Small intestine (tissue), 7 donors: ENCODE measurements at regions not wholly inside any gene's neighbourhood (a gene's known extent, or its start where the extent isn't known, plus 50 kb on each side); places are given as distances from the start of the nearest gene placed in this dataset.

Experiments
- DNase-seq, 2 donors: peaks; one replicate each; pipeline versions ENCODE4 v3.0.0 to v3.0.0-alpha.2; 2013
- FAIRE-seq: peaks from 2 replicates; lab custom pipeline; 2012; peaks lifted over from hg19 to GRCh38; lab: Jason Lieb, UNC
- H3K27ac ChIP-seq, 3 donors: one replicate each; pipeline ENCODE4 v1.5.1; 2013; ENCODE audit warnings: low read length in 2 of 3, mild to moderate bottlenecking in 2 of 3, control low read depth in 1 of 3, inconsistent platforms in 1 of 3, low read depth in 1 of 3, moderate library complexity in 1 of 3
- H3K27me3 ChIP-seq, 3 donors: one replicate each; pipeline ENCODE4 v1.6.1; 2013; ENCODE audit warnings: low read length in 3 of 3, inconsistent platforms in 1 of 3; ENCODE audit not compliant: control insufficient read depth in 3 of 3, insufficient read depth in 3 of 3
- H3K36me3 ChIP-seq, 3 donors: one replicate each; pipeline ENCODE4 v1.6.1; 2013; ENCODE audit warnings: low read length in 3 of 3, inconsistent platforms in 1 of 3, low read depth in 1 of 3, mild to moderate bottlenecking in 1 of 3, moderate library complexity in 1 of 3; ENCODE audit not compliant: control insufficient read depth in 3 of 3, insufficient read depth in 2 of 3
- H3K4me1 ChIP-seq, 3 donors: one replicate each; pipeline ENCODE4 v1.6.1; 2013; ENCODE audit warnings: low read length in 2 of 3, inconsistent platforms in 1 of 3, low read depth in 1 of 3, mild to moderate bottlenecking in 1 of 3, moderate library complexity in 1 of 3; ENCODE audit not compliant: control insufficient read depth in 3 of 3, insufficient read depth in 2 of 3
- H3K4me3 ChIP-seq, 3 donors: one replicate each; pipeline ENCODE4 v1.5.1; 2013; ENCODE audit warnings: low read length in 3 of 3, control low read depth in 1 of 3, inconsistent platforms in 1 of 3, low read depth in 1 of 3, mild to moderate bottlenecking in 1 of 3, moderate library complexity in 1 of 3
- H3K9me3 ChIP-seq, 2 donors: one replicate each; pipeline ENCODE4 v1.6.1; 2013; ENCODE audit warnings: low read depth in 1 of 2, low read length in 1 of 2; ENCODE audit not compliant: control insufficient read depth in 2 of 2, insufficient read depth in 1 of 2
- WGBS, 3 donors: extraction: QIAGEN DNeasy Blood & Tissue Kit; methylation state at CpG; one replicate each; pipeline ENCODE4 v1.1.7; 2013; 5-methylcytosine and 5-hydroxymethylcytosine counted together
- donor health status: healthy with polysubstance abuse.
- donor health status: control.
- donor health status: control.
- donor health status: Bipolar disorder and iron deficiency.
- donor health status: healthy.

GRCh38 chr6:85396159-85396808, 53.6 kb upstream of the NT5E start:
- H3K36me3 ChIP-seq, result no peaks in the 10 kb centered on the region
- peaks cover 4 to 16% (median 7%) of the 10 kb centered on the region in 3 donors for H3K4me1 ChIP-seq
- FAIRE-seq, result no peak
- peak overlapping the region in 2 of 3 donors; percentile 19 to 20 for H3K27ac ChIP-seq
- peak; percentile 57 to 60 for DNase-seq
- no peaks in the 10 kb centered on the region for H3K27me3 ChIP-seq
- no peak overlapping the region for H3K4me3 ChIP-seq
- 29 to 53% (median 48%) methylated on average over 3 of the region's 3 CpGs for WGBS, 3 donors
- H3K9me3 ChIP-seq, result no peaks in the 10 kb centered on the region

- Histone ChIP-seq H3K9me3 (no peaks in the 10 kb centered on the region), H3K4me1 (peaks cover 4 to 18% (median 7%) of the 10 kb centered on the region in 3 donors), H3K27me3 (no peaks in the 10 kb centered on the region), H3K36me3 (no peaks in the 10 kb centered on the region), H3K4me3 (no peak overlapping the region), H3K27ac (no peak overlapping the region)
- no peak for FAIRE-seq
- peak in 1 of 2 donors; percentile 75 for DNase-seq
Measured at GRCh38 chr6:85395746-85396145, 54.1 kb upstream of the NT5E start.

GRCh38 chr6:85394853-85395538, 54.9 kb upstream of the NT5E start:
- H3K27ac ChIP-seq, result no peak overlapping the region
- no peaks in the 10 kb centered on the region for H3K9me3 ChIP-seq
- DNase-seq (no peak), FAIRE-seq (no peak)
- no peaks in the 10 kb centered on the region for H3K27me3 ChIP-seq
- no peak overlapping the region for H3K4me3 ChIP-seq
- peaks cover 4 to 19% (median 7%) of the 10 kb centered on the region in 3 donors for H3K4me1 ChIP-seq
- H3K36me3 ChIP-seq, result no peaks in the 10 kb centered on the region
- WGBS, 3 donors, result 87 to 100% (median 100%) methylated on average over 1 of the region's 1 CpG

- FAIRE-seq, result no peak
- H3K4me1 ChIP-seq, result peaks cover 4 to 23% (median 7%) of the 10 kb centered on the region in 3 donors
- no peaks in the 10 kb centered on the region for H3K27me3 ChIP-seq
- 88 to 94% (median 94%) methylated on average over 1 of the region's 1 CpG for WGBS, 3 donors
- no peak overlapping the region for H3K27ac ChIP-seq
- H3K4me3 ChIP-seq, result no peak overlapping the region
- no peaks in the 10 kb centered on the region for H3K9me3 ChIP-seq
- no peaks in the 10 kb centered on the region for H3K36me3 ChIP-seq
- no peak for DNase-seq
Measured at GRCh38 chr6:85394199-85394598, 55.7 kb upstream of the NT5E start.

GRCh38 chr6:85392379-85392778, 57.5 kb upstream of the NT5E start:
- Histone ChIP-seq H3K4me3 (no peak overlapping the region), H3K27ac (no peak overlapping the region), H3K27me3 (no peaks in the 10 kb centered on the region), H3K36me3 (no peaks in the 10 kb centered on the region), H3K4me1 (peaks cover 4 to 30% (median 7%) of the 10 kb centered on the region in 3 donors), H3K9me3 (no peaks in the 10 kb centered on the region)
- DNase-seq (no peak), FAIRE-seq (no peak)
- WGBS, 3 donors, result 85 to 98% (median 94%) methylated on average over 4 of the region's 4 CpGs

- Histone ChIP-seq H3K9me3 (no peaks in the 10 kb centered on the region), H3K27ac (peak overlapping the region in 2 of 3 donors; percentile 41 to 62), H3K4me3 (no peak overlapping the region), H3K4me1 (peaks cover 4 to 30% (median 7%) of the 10 kb centered on the region in 3 donors), H3K36me3 (no peaks in the 10 kb centered on the region), H3K27me3 (no peaks in the 10 kb centered on the region)
- DNase-seq (peak; percentile 59 to 79), FAIRE-seq (no peak)
- WGBS, 3 donors, result 25 to 74% (median 32%) methylated on average over 1 of the region's 1 CpG
Measured at GRCh38 chr6:85390775-85391174, 59.1 kb upstream of the NT5E start.

GRCh38 chr6:85390105-85390728, 59.7 kb upstream of the NT5E start:
- 25 to 62% (median 29%) methylated on average over 2 of the region's 2 CpGs for WGBS, 3 donors
- Histone ChIP-seq H3K36me3 (no peaks in the 10 kb centered on the region), H3K9me3 (no peaks in the 10 kb centered on the region), H3K4me1 (peaks cover 4 to 30% (median 6%) of the 10 kb centered on the region in 3 donors), H3K27ac (peak overlapping the region; percentile 68 to 90 (median 76)), H3K27me3 (no peaks in the 10 kb centered on the region), H3K4me3 (peak overlapping the region in 2 of 3 donors; percentile 0 to 57)
- peak; percentile 91 to 98 for DNase-seq
- FAIRE-seq, result peak; percentile 85

- peak overlapping the region; percentile 60 to 75 (median 68) for H3K27ac ChIP-seq
- WGBS, 3 donors, result 44 to 71% (median 44%) methylated on average over 12 of the region's 12 CpGs
- FAIRE-seq (no peak), DNase-seq (peak; percentile 54 to 78)
- peak overlapping the region in 2 of 3 donors; percentile 8 to 57 for H3K4me3 ChIP-seq
- H3K36me3 ChIP-seq, result no peaks in the 10 kb centered on the region
- no peaks in the 10 kb centered on the region for H3K27me3 ChIP-seq
- no peaks in the 10 kb centered on the region for H3K9me3 ChIP-seq
- peaks cover 0 to 30% (median 4%) of the 10 kb centered on the region in 3 donors for H3K4me1 ChIP-seq
Measured at GRCh38 chr6:85389151-85389797, 60.6 kb upstream of the NT5E start.
